RWPE1 (cell line): ENCODE measurements at regions not wholly inside any gene's neighbourhood (a gene's known extent, or its start where the extent isn't known, plus 50 kb on each side); places are given as distances from the start of the nearest gene placed in this dataset.

Experiments
- CTCF ChIA-PET: fragments of 350-600 bp; sonication (Branson Sonifier 250); formaldehyde crosslinking; extraction: SDS; loops from one replicate; lab custom pipeline; 2021; lab: Yijun Ruan, JAX
- POLR2A ChIA-PET: fragments of 400-600 bp; formaldehyde crosslinking; extraction: SDS; loops from one replicate; lab custom pipeline; 2020; ENCODE audit warnings: antibody characterized with exemption; ENCODE audit not compliant: low non-redundant PET; lab: Yijun Ruan, JAX
- DNase-seq: peaks from one replicate; pipeline ENCODE4 v3.0.0; 2012; ENCODE audit warnings: low spot score
- H3K27ac ChIP-seq: fragments of 450-650 bp; 2 replicates; pipeline ENCODE4 v1.5.1; 2017
- TF ChIP-seq, protein P1 (sequence below): fragments of 450-650 bp; conservative IDR thresholded peaks from 2 replicates; pipeline ENCODE4 v1.5.1; 2017; ENCODE audit warnings: low read depth, mild to moderate bottlenecking

DNA sequence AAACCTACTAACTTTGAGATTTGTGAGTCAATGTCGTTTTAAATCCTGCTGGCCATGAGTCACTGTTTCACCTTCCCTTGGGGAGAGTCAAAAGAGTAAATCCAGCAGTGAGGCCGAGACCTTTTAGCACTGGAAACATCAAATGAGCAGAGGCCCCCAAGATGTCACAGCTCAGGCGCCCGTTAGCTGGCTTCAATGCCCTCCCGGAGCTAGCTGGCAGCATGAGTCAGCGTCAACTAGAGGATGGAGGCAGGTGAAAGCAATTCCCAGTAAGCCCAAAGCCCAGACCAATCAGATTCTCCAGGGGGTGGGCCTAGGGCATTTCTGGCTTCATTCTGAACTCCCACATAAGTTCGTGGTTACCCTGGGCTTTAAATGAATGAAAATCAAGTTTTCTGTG is 170.9 kb downstream of the CLCN4 start:
- ChIA-PET POLR2A (no interaction called here), CTCF (no interaction called here)
- TF ChIP-seq, protein P1, sequence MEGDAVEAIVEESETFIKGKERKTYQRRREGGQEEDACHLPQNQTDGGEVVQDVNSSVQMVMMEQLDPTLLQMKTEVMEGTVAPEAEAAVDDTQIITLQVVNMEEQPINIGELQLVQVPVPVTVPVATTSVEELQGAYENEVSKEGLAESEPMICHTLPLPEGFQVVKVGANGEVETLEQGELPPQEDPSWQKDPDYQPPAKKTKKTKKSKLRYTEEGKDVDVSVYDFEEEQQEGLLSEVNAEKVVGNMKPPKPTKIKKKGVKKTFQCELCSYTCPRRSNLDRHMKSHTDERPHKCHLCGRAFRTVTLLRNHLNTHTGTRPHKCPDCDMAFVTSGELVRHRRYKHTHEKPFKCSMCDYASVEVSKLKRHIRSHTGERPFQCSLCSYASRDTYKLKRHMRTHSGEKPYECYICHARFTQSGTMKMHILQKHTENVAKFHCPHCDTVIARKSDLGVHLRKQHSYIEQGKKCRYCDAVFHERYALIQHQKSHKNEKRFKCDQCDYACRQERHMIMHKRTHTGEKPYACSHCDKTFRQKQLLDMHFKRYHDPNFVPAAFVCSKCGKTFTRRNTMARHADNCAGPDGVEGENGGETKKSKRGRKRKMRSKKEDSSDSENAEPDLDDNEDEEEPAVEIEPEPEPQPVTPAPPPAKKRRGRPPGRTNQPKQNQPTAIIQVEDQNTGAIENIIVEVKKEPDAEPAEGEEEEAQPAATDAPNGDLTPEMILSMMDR, result no peak
- no peak overlapping the region for H3K27ac ChIP-seq
- no peak for DNase-seq

DNA sequence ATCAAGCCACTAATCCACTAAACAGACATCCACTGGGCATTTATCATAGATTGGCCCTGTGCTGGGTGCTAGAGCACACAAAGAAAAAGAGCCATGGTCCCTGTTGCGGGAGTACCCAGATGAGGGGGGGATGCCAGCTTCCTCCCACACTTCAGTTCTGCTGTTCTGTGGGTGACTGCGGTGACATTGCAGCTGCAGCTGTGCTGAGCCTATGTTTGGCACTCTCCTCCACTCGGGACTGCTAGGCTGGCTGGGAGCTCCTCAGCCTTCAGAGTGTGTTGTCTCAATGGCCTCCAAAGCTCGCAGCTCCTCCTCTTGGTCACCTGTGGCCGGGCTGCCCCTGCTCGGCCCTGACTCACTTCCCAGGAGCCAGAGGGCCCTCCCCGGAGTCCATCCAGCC is 173.2 kb downstream of the CLCN4 start:
- POLR2A ChIA-PET, result no interaction called here
- CTCF ChIA-PET, result no interaction called here

DNA sequence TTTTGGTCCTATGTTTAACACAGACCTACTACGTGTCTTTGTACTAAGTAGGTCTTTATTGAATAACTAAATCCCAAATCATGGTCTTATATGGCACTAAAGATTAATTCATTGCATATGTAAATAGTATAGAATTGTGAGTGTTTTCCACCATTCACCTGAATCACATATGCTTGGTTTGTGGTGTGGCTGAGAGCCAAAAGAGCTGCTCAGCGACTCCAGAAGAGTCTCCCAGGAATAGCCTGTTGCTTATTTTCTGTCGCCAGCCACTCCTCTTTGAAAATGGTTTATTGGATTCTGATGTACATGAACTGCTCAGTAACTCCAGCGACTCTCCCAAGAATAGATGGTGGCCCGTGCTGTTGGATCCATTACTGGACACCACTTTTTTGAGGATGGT is 184.5 kb downstream of the CLCN4 start:
- no peak for DNase-seq
- ChIA-PET CTCF (no interaction called here), POLR2A (no interaction called here)
- no peak overlapping the region for H3K27ac ChIP-seq
- TF ChIP-seq, protein P1, result no peak

More for the DNA sequence above, 173.2 kb downstream of the CLCN4 start:
- H3K27ac ChIP-seq, result no peak overlapping the region
- TF ChIP-seq, protein P1, result no peak
- DNase-seq, result no peak

DNA sequence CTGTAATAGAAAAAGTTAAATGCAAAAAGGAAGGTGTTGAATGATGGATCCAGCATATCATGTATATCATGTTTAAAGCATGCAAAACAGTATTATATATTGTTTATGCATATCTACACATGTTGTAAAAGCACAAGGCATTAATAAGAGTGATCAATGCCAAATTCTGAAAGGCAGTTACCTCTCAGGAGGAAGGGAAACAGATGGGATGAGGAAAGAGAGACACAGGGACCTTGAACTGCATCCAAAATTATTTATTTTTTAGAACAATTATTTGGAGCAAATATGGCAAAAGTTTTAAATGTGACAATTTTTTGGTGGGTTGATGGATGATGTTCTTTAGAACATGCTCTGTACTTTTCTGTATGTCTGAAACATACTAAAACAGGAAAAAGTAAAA is 193.4 kb downstream of the CLCN4 start:
- TF ChIP-seq, protein P1, result no peak
- CTCF ChIA-PET, result no interaction called here
- no peak overlapping the region for H3K27ac ChIP-seq
- POLR2A ChIA-PET, result no interaction called here
- DNase-seq, result no peak

DNA sequence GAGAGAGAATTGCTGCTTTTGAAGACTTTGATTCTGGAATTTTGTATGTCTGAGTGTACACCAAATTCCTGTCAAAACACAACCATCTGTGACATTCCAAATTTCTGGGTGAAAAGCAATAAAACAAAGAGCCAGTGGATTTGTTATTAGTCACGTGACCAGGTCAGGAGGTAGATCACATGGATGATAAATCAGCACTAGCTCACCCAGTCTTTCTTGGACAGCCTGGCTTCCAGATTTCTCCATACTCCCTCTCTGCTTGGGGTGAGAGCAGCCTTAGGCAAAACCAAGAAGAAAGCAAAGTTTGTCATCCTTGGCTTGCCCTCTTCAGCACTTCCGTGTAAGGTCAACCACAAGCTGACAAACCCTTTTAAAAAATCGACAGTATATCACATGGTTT is 194.2 kb downstream of the CLCN4 start:
- no peak overlapping the region for H3K27ac ChIP-seq
- POLR2A ChIA-PET, result no interaction called here
- CTCF ChIA-PET, result interaction anchor here (0.6 to 0.7 kb wide), 2 partner anchors 42 to 1798 kb away, joined by 3 to 4 read pairs; no protein-coding TSS in a partner anchor
- no peak for DNase-seq
- TF ChIP-seq, protein P1, result no peak

DNA sequence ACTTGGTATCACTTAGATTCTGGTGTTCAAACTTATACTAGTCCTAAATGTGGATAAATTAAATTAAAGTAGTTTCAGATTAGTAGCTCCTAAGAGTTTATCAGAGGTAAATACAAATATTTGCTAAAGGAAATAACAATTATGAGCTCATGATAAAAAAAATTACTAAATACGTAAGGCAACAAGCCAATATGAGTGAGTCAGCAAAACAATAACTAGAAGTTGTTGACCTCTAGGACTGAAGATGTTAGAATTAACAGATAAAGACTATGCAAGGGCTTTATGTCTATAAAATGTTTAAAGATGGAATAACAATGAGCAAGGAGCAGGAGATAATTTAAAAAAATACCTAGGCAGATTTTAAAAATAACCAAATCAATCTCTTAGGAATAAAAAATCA is 195.8 kb downstream of the CLCN4 start:
- TF ChIP-seq, protein P1, result no peak
- CTCF ChIA-PET, result no interaction called here

DNA sequence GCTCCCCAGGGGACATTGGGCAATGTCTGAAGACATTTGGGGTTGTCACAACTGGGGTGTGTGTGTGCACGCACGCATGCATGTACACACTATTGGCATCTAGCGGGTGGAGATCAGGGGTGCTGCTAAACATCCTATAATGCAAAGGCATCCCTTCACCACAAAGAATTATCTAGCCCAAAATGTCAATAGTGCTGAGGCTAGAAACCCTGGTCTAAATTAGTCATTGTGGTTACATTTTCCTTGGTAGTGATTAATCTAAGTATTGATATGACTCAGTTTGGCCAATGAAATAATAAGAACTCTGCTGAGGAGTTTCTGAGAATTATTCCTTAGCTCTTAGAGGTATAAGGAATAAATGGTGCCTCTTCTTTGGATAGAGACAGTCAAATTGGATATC is 200.2 kb downstream of the CLCN4 start:
- peak; percentile 27 for DNase-seq
- H3K27ac ChIP-seq, result no peak overlapping the region
- CTCF ChIA-PET, result no interaction called here
- TF ChIP-seq, protein P1, result no peak
- POLR2A ChIA-PET, result no interaction called here

More for the DNA sequence above, 195.8 kb downstream of the CLCN4 start:
- no peak overlapping the region for H3K27ac ChIP-seq
- no peak for DNase-seq
- POLR2A ChIA-PET, result no interaction called here
